ENCODE measurements at regions not wholly inside any gene's neighbourhood (a gene's known extent, or its start where the extent isn't known, plus 50 kb on each side); places are given as distances from the start of the nearest gene placed in this dataset.

DNA sequence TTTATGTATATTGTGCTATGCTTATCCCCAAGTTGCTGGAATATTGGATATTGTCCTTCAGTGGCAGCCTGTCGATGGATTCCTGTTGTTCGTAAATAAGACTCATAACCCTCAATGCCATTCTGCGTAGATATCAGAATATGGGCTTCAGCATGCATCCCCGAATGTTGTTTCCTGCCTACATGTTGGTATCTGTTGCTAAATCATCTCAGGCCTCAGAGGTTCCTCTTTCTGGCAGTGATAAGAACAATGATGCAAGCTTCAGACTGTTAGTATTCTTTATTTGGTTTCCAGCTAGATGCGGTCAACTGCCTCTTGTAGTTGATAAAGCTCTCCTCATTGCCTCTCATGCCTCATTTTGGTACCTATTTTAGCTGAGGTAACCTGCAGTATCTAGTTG is 2082.6 kb downstream of the MRPL39 start:
- 9% methylated on average over 5 of the region's 5 CpGs for WGBS (ENCODE audit: missing lambda C conversion rate)
- POLR2A ChIA-PET = no interaction called here
- ATAC-seq = no peak
- CTCF ChIA-PET = no interaction called here
- DNase-seq (ENCODE audit: low read depth in 1 of 2, low spot score in 1 of 2) = no peak
- no peak overlapping the region for H3K27ac ChIP-seq
- FAIRE-seq = no peak
- TF ChIP-seq RFX5 (IDR thresholded peaks at IDR 0.05) (no peak), CHD2 (IDR thresholded peaks at IDR 0.05; ENCODE audit: low read length, partially characterized antibody) (no peak), HDAC2 (IDR thresholded peaks at IDR 0.05) (no peak), HOXB5 (CRISPR knock-in tag; IDR thresholded peaks at IDR 0.05) (no peak), FOSB (CRISPR knock-in tag; IDR thresholded peaks at IDR 0.05) (no peak), KDM1A (IDR thresholded peaks at IDR 0.05; ENCODE audit: low read depth) (no peak), NFE2L2 (conservative IDR thresholded peaks at IDR 0.05; ENCODE audit: low read length) (no peak), CBX8 (IDR thresholded peaks at IDR 0.05) (no peak), RNF2 (IDR thresholded peaks at IDR 0.05; ENCODE audit: borderline replicate concordance, low read depth) (no peak)
- TF ChIP-seq, protein P1, sequence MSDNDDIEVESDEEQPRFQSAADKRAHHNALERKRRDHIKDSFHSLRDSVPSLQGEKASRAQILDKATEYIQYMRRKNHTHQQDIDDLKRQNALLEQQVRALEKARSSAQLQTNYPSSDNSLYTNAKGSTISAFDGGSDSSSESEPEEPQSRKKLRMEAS (IDR thresholded peaks at IDR 0.05) = no peak
- TF ChIP-seq, protein P2, sequence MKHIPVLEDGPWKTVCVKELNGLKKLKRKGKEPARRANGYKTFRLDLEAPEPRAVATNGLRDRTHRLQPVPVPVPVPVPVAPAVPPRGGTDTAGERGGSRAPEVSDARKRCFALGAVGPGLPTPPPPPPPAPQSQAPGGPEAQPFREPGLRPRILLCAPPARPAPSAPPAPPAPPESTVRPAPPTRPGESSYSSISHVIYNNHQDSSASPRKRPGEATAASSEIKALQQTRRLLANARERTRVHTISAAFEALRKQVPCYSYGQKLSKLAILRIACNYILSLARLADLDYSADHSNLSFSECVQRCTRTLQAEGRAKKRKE (CRISPR knock-in tag; IDR thresholded peaks at IDR 0.05; ENCODE audit: low read depth) = no peak
- TF ChIP-seq, protein P3, sequence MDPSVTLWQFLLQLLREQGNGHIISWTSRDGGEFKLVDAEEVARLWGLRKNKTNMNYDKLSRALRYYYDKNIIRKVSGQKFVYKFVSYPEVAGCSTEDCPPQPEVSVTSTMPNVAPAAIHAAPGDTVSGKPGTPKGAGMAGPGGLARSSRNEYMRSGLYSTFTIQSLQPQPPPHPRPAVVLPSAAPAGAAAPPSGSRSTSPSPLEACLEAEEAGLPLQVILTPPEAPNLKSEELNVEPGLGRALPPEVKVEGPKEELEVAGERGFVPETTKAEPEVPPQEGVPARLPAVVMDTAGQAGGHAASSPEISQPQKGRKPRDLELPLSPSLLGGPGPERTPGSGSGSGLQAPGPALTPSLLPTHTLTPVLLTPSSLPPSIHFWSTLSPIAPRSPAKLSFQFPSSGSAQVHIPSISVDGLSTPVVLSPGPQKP (IDR thresholded peaks at IDR 0.05; ENCODE audit: low read depth, low read length) = no peak
- TF ChIP-seq, protein P4, sequence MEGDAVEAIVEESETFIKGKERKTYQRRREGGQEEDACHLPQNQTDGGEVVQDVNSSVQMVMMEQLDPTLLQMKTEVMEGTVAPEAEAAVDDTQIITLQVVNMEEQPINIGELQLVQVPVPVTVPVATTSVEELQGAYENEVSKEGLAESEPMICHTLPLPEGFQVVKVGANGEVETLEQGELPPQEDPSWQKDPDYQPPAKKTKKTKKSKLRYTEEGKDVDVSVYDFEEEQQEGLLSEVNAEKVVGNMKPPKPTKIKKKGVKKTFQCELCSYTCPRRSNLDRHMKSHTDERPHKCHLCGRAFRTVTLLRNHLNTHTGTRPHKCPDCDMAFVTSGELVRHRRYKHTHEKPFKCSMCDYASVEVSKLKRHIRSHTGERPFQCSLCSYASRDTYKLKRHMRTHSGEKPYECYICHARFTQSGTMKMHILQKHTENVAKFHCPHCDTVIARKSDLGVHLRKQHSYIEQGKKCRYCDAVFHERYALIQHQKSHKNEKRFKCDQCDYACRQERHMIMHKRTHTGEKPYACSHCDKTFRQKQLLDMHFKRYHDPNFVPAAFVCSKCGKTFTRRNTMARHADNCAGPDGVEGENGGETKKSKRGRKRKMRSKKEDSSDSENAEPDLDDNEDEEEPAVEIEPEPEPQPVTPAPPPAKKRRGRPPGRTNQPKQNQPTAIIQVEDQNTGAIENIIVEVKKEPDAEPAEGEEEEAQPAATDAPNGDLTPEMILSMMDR (IDR thresholded peaks at IDR 0.05) = no peak
- TF ChIP-seq, protein P5, sequence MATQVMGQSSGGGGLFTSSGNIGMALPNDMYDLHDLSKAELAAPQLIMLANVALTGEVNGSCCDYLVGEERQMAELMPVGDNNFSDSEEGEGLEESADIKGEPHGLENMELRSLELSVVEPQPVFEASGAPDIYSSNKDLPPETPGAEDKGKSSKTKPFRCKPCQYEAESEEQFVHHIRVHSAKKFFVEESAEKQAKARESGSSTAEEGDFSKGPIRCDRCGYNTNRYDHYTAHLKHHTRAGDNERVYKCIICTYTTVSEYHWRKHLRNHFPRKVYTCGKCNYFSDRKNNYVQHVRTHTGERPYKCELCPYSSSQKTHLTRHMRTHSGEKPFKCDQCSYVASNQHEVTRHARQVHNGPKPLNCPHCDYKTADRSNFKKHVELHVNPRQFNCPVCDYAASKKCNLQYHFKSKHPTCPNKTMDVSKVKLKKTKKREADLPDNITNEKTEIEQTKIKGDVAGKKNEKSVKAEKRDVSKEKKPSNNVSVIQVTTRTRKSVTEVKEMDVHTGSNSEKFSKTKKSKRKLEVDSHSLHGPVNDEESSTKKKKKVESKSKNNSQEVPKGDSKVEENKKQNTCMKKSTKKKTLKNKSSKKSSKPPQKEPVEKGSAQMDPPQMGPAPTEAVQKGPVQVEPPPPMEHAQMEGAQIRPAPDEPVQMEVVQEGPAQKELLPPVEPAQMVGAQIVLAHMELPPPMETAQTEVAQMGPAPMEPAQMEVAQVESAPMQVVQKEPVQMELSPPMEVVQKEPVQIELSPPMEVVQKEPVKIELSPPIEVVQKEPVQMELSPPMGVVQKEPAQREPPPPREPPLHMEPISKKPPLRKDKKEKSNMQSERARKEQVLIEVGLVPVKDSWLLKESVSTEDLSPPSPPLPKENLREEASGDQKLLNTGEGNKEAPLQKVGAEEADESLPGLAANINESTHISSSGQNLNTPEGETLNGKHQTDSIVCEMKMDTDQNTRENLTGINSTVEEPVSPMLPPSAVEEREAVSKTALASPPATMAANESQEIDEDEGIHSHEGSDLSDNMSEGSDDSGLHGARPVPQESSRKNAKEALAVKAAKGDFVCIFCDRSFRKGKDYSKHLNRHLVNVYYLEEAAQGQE (IDR thresholded peaks at IDR 0.05) = no peak
- TF ChIP-seq, protein P6, sequence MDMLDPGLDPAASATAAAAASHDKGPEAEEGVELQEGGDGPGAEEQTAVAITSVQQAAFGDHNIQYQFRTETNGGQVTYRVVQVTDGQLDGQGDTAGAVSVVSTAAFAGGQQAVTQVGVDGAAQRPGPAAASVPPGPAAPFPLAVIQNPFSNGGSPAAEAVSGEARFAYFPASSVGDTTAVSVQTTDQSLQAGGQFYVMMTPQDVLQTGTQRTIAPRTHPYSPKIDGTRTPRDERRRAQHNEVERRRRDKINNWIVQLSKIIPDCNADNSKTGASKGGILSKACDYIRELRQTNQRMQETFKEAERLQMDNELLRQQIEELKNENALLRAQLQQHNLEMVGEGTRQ (IDR thresholded peaks at IDR 0.05) = no peak
- TF ChIP-seq, protein P7, sequence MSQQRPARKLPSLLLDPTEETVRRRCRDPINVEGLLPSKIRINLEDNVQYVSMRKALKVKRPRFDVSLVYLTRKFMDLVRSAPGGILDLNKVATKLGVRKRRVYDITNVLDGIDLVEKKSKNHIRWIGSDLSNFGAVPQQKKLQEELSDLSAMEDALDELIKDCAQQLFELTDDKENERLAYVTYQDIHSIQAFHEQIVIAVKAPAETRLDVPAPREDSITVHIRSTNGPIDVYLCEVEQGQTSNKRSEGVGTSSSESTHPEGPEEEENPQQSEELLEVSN (IDR thresholded peaks at IDR 0.05; ENCODE audit: borderline replicate concordance, low read depth) = no peak
- H3K4me2 ChIP-seq = no peak overlapping the region
- H3K4me3 ChIP-seq = no peak overlapping the region
- H3K4me1 ChIP-seq = no peaks in the 10 kb centered on the region
- H3K9me3 ChIP-seq = no peaks in the 10 kb centered on the region

DNA sequence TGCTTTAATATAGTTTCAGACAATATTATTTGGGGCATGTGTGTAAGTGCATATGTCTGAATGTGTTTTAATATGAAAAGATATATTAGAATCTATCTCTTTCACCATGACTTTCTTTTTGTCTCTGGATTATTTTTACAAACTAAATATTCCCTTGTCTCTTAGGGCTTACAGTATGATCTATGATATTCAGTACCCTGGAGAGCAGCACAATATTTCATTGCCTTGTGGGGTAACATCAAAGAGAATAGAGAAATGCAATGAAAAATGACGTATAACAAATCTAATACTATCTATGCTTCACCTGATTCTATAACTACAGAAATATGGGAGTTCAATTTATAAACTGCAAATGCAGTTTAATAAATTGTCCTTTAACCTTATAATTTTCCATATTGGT is 2084.5 kb downstream of the MRPL39 start:
- DNase-seq (ENCODE audit: low read depth in 1 of 2, low spot score in 1 of 2) (no peak), FAIRE-seq (no peak), ATAC-seq (no peak)
- Histone ChIP-seq H3K4me1 (no peaks in the 10 kb centered on the region), H3K27ac (no peak overlapping the region), H3K4me2 (no peak overlapping the region), H3K9me3 (no peaks in the 10 kb centered on the region), H3K4me3 (no peak overlapping the region)
- WGBS (ENCODE audit: missing lambda C conversion rate) = 0% methylated on average over 1 of the region's 1 CpG
- ChIA-PET POLR2A (no interaction called here), CTCF (no interaction called here)
- TF ChIP-seq RNF2 (IDR thresholded peaks at IDR 0.05; ENCODE audit: borderline replicate concordance, low read depth) (no peak), ZSCAN20 (CRISPR knock-in tag; IDR thresholded peaks at IDR 0.05) (no peak), GATA3 (IDR thresholded peaks at IDR 0.05; ENCODE audit: borderline replicate concordance) (no peak), CHD2 (IDR thresholded peaks at IDR 0.05; ENCODE audit: low read length, partially characterized antibody) (no peak), EHF (CRISPR knock-in tag; IDR thresholded peaks at IDR 0.05) (no peak), CHD4 (IDR thresholded peaks at IDR 0.05; ENCODE audit: borderline replicate concordance) (no peak), RFX5 (IDR thresholded peaks at IDR 0.05) (no peak), POLR2A (IDR thresholded peaks at IDR 0.05; ENCODE audit: low read length) (no peak), NPAS2 (CRISPR knock-in tag; IDR thresholded peaks at IDR 0.05; ENCODE audit: borderline replicate concordance) (no peak), KDM1A (IDR thresholded peaks at IDR 0.05; ENCODE audit: low read depth) (no peak), MYC (IDR thresholded peaks at IDR 0.05; ENCODE audit: borderline replicate concordance, low read length) (no peak)
- TF ChIP-seq, protein P2 (CRISPR knock-in tag; IDR thresholded peaks at IDR 0.05; ENCODE audit: low read depth) = no peak
- TF ChIP-seq, protein P8, sequence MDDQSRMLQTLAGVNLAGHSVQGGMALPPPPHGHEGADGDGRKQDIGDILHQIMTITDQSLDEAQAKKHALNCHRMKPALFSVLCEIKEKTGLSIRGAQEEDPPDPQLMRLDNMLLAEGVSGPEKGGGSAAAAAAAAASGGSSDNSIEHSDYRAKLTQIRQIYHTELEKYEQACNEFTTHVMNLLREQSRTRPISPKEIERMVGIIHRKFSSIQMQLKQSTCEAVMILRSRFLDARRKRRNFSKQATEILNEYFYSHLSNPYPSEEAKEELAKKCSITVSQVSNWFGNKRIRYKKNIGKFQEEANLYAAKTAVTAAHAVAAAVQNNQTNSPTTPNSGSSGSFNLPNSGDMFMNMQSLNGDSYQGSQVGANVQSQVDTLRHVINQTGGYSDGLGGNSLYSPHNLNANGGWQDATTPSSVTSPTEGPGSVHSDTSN (IDR thresholded peaks at IDR 0.05) = no peak

Measured in A549 (cell line).